HFFc6 (cell line): ENCODE measurements at regions not wholly inside any gene's neighbourhood (a gene's known extent, or its start where the extent isn't known, plus 50 kb on each side); places are given as distances from the start of the nearest gene placed in this dataset.
"Not testable (repeated sequence)": the region's sequence is repeated elsewhere in the genome, so short reads cannot be mapped to it uniquely, and the experiment has no call there.

ENCODE experiments used
- DNase-seq: peaks from one replicate; pipeline ENCODE4 v3.0.0-alpha.2; 2018
- H3K27ac Mint-ChIP-seq: 2 replicates; pipeline ENCODE4 v1.8.0; 2020; ENCODE audit warnings: mild to moderate bottlenecking, mixed read lengths
- H3K27me3 Mint-ChIP-seq: 2 replicates; pipeline ENCODE4 v1.8.0; 2021; ENCODE audit warnings: mild to moderate bottlenecking, moderate library complexity, mixed read lengths; ENCODE audit not compliant: insufficient read depth
- H3K36me3 Mint-ChIP-seq: 2 replicates; pipeline ENCODE4 v1.8.0; 2021; ENCODE audit warnings: low read depth, mixed read lengths
- H3K4me1 Mint-ChIP-seq: 2 replicates; pipeline ENCODE4 v1.8.0; 2020; ENCODE audit warnings: low read depth, mixed read lengths
- H3K4me3 Mint-ChIP-seq: 2 replicates; pipeline ENCODE4 v1.8.0; 2020; ENCODE audit warnings: mild to moderate bottlenecking, moderate library complexity, mixed read lengths
- H3K9me3 Mint-ChIP-seq: 2 replicates; pipeline ENCODE4 v1.8.0; 2020; ENCODE audit warnings: mild to moderate bottlenecking, mixed read lengths
- TF ChIP-seq, protein P1 (sequence below): fragments of 200-600 bp; sonication (generic); IDR thresholded peaks from 2 replicates; pipeline ENCODE4 v1.5.0; 2021; ENCODE audit warnings: antibody characterized with exemption, mild to moderate bottlenecking

DNA sequence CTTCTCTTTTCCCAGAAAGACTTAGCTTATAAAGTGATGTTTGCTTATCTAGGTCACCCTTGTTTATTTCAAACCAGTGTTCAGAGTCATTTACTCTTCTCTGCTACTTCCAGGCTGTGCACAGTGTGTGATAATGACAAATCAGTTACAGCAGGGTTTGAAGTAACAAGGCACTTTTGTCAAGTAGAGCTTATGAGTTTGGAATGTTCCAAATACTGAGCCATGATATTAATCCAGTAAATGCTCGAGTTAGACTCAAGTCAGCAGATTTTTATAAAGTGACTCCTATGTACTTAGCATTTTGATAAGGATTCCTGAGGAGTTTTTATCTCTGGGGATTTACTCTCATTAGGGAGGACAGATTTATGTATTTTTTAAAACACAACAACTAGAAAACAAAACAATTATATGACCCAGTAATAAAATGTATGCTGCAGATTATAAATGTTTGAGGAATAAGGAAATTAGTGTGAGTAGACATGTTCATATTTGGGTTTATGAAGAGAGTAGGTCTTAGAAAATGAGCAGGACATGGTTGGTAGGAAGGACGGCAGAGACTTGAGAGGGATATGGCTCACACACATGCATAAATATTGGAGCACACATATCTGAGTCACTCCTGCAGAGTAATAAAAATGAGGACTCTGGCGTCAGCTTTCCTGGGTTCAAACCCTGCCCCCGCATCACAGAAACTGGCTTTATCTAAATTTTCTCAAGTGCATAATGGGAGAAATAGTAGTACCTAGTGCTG lies 271.2 kb downstream of the FBXO8 start:
- DNase-seq: no peak
- Mint-ChIP-seq H3K4me3 (no peak overlapping the region), H3K27me3 (no peaks in the 10 kb centered on the region), H3K36me3 (no peaks in the 10 kb centered on the region), H3K4me1 (no peaks in the 10 kb centered on the region), H3K27ac (no peak overlapping the region), H3K9me3 (peaks cover 15% of the 10 kb centered on the region)
- TF ChIP-seq, protein P1, sequence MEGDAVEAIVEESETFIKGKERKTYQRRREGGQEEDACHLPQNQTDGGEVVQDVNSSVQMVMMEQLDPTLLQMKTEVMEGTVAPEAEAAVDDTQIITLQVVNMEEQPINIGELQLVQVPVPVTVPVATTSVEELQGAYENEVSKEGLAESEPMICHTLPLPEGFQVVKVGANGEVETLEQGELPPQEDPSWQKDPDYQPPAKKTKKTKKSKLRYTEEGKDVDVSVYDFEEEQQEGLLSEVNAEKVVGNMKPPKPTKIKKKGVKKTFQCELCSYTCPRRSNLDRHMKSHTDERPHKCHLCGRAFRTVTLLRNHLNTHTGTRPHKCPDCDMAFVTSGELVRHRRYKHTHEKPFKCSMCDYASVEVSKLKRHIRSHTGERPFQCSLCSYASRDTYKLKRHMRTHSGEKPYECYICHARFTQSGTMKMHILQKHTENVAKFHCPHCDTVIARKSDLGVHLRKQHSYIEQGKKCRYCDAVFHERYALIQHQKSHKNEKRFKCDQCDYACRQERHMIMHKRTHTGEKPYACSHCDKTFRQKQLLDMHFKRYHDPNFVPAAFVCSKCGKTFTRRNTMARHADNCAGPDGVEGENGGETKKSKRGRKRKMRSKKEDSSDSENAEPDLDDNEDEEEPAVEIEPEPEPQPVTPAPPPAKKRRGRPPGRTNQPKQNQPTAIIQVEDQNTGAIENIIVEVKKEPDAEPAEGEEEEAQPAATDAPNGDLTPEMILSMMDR: no peak

DNA sequence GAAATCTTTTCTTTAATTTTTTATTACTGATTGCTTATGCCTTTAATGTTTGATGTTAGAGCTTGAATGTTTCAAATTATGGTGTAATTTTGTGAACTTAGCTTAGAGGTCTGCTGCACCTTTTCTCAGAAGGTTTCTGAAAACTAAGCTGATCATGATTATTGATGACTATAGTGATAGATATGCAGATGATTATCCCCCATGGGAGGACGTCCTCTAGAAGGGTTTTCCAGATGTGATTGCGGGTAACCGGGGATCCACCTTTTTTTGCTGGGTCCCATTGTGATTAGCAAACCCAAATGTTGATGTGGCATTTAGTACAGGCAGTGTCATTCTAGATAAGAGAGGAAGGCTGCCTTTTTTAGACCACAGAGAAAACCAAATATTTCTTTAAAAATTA lies 272.9 kb downstream of the FBXO8 start:
- Mint-ChIP-seq H3K36me3 (no peaks in the 10 kb centered on the region), H3K27me3 (no peaks in the 10 kb centered on the region), H3K27ac (no peak overlapping the region), H3K4me1 (no peaks in the 10 kb centered on the region), H3K9me3 (peaks cover 19% of the 10 kb centered on the region), H3K4me3 (no peak overlapping the region)
- no peak for DNase-seq
- TF ChIP-seq, protein P1: no peak

DNA sequence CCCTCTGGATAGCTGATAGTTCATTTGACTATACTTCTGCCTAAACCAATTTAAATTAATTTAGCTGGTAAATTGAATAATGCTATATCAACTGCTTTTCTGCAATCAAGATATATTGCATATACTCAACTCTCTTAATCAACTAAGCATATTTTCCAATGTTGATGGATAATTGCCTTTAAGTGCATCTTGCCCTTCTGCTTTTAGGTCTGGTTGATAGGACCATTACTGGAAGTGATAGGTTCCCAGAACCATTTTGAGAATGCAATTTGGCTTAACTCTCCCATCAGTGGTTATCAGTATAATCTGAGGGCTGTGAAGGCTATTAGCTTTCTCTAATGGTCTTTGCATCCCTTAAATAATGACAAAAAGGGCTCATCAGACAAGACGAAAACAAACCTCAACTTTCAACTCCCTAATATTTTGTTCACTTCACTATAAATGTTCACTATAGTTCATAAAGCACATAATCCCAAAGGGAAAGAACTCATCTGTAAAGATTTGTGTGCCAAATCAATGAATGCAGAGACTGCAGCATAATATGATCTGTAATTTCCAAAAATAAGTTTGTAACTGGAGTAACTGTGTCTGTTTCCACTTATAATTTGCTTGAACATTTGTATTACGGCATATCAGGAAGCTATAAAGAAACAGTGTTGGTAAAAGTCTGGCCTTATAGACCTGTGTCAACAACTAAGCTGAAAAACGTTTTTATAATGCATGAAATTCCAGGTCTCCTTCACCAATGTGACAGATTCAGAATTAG lies 273.6 kb downstream of the FBXO8 start:
- Mint-ChIP-seq H3K36me3 (no peaks in the 10 kb centered on the region), H3K9me3 (peaks cover 19% of the 10 kb centered on the region), H3K27me3 (no peaks in the 10 kb centered on the region), H3K4me1 (no peaks in the 10 kb centered on the region), H3K27ac (no peak overlapping the region), H3K4me3 (no peak overlapping the region)
- TF ChIP-seq, protein P1: no peak
- no peak for DNase-seq

DNA sequence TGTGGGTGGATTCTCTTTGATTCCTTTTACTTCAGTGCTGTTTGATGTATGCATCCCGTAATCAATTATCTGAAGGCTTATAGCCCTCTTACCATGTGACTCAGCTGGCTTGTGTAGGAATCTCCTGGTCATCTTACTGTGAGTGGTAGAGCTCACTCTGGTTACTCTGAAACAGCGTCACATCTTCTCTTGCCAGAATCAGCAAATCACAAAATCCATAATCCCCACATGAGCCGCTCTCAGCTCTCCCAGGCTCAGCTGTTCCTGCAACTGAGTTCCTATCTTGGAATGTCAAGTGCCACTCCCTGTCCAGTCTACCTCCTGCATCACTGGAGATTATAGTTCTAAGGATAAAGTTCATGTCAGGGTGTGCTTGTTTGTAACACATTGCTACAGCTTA lies 278.0 kb downstream of the FBXO8 start:
- no peak overlapping the region for H3K4me3 Mint-ChIP-seq
- no peak overlapping the region for H3K27ac Mint-ChIP-seq
- H3K36me3 Mint-ChIP-seq: no peaks in the 10 kb centered on the region
- no peaks in the 10 kb centered on the region for H3K27me3 Mint-ChIP-seq
- TF ChIP-seq, protein P1: no peak
- H3K4me1 Mint-ChIP-seq: no peaks in the 10 kb centered on the region
- DNase-seq: no peak
- peaks cover 26% of the 10 kb centered on the region for H3K9me3 Mint-ChIP-seq

DNA sequence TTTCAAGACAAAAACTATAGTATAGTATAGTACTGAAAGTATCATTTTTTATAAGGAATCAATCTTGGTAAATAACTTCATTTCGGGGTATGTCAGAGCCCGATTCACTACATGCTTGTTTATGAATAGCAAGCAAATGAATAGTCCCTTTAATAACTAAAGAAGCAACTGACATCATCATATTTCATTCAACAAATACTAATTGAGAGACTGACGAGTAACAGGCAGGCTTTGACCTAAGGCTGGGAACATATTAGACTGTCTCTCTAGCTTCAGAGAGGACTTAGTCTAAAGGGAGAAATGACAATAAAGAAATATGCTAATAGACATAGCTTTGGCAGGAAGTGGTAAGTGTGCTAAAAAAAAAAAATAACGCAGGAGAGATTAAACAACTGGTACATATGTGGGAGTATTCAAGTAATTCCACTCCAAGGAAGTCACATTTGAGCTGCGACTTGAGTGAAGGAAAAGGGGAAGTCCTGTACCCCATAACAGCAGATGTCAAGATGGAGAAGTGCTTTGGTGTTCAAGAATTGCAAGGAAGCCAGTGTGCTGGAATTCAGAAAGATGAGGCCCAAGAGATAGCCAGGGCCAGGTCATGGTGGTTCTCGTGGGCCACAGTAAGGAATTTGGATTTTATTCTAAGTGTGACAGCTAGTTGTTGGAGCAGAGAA lies 284.9 kb downstream of the FBXO8 start:
- H3K27ac Mint-ChIP-seq: no peak overlapping the region
- H3K4me3 Mint-ChIP-seq: no peak overlapping the region
- no peaks in the 10 kb centered on the region; the same call in 1 of the 2 replicates for H3K27me3 Mint-ChIP-seq
- TF ChIP-seq, protein P1: no peak
- DNase-seq: no peak
- peaks cover 20% of the 10 kb centered on the region; the same call in 1 of the 2 replicates for H3K9me3 Mint-ChIP-seq
- no peaks in the 10 kb centered on the region for H3K36me3 Mint-ChIP-seq
- no peaks in the 10 kb centered on the region for H3K4me1 Mint-ChIP-seq

DNA sequence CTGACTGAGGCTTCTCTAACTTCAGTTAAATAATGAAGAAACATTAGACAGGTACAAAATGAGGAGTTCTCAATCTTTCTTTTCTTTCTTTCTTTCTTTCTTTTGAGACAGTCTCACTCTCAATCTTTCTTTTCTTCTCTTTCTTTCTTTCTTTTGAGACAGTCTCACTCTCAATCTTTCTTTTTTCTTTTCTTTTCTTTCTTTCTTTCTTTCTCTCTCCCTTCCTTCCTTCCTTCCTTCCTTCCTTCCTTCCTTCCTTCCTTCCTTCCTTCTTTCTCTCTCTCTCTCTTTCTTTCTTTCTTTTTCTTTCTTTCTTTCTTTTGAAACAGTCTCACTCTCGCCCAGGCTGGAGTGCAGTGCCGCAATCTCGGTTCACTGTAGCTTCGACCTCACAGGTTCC lies 287.7 kb downstream of the FBXO8 start:
- H3K4me3 Mint-ChIP-seq: not testable (repeated sequence)

More for the DNA sequence above, 287.7 kb downstream of the FBXO8 start:
- not testable (repeated sequence) for H3K36me3 Mint-ChIP-seq, H3K27me3 Mint-ChIP-seq, H3K27ac Mint-ChIP-seq, DNase-seq, H3K4me1 Mint-ChIP-seq
- H3K9me3 Mint-ChIP-seq: peaks cover 13% of the 10 kb centered on the region; the same call in 1 of the 2 replicates
